ENCODE measurements at regions not wholly inside any gene's neighbourhood (a gene's known extent, or its start where the extent isn't known, plus 50 kb on each side); places are given as distances from the start of the nearest gene placed in this dataset.
"Not testable (repeated sequence)": the region's sequence is repeated elsewhere in the genome, so short reads cannot be mapped to it uniquely, and the experiment has no call there.

- DNase-seq: peak; percentile 59
Measured at GRCh38 chr12:95358111-95359083, 115.6 kb upstream of the METAP2 start.

GRCh38 chr12:95365912-95366311 is 108.0 kb upstream of the METAP2 start:
- DNase-seq: no peak

GRCh38 chr12:95368931-95369330 is 105.0 kb upstream of the METAP2 start:
- DNase-seq: no peak

DNA sequence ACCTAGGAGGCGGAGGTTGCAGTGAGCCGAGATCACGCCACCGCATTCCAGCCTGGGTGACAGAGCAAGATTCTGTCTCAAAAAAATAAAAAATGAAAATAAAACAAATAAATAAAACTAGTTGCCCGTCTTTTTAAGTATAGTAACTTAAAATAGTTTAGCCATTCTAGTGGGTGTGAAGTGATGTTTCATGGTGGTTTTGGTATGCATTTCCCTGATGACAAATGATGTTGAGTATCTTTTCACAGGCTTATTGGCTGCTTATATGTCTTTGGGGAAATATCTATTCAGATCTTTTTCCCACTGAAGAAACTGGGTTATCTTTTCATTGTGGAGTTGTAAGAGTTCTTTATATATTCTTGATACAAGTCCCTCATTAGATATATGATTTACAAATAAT is 102.4 kb upstream of the METAP2 start:
- DNase-seq: no peak

GRCh38 chr12:95379481-95379880 is 94.5 kb upstream of the METAP2 start:
- DNase-seq: not testable (repeated sequence)

DNA sequence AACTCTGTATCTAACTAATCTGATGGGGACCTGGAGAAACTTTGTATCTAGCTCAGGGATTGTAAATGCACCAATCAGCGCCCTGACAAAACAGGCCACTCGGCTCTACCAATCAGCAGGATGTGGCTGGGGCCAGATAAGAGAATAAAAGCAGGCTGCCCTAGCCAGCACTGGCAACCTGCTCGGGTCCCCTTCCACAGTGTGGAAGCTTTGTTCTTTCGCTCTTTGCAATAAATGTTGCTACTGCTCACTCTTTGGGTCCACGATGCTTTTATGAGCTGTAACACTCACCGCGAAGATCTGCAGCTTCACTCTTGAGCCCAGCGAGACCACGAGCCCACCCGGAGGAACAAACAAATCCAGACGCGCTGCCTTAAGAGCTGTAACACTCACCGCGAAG is 93.6 kb upstream of the METAP2 start:
- not testable (repeated sequence) for DNase-seq

DNA sequence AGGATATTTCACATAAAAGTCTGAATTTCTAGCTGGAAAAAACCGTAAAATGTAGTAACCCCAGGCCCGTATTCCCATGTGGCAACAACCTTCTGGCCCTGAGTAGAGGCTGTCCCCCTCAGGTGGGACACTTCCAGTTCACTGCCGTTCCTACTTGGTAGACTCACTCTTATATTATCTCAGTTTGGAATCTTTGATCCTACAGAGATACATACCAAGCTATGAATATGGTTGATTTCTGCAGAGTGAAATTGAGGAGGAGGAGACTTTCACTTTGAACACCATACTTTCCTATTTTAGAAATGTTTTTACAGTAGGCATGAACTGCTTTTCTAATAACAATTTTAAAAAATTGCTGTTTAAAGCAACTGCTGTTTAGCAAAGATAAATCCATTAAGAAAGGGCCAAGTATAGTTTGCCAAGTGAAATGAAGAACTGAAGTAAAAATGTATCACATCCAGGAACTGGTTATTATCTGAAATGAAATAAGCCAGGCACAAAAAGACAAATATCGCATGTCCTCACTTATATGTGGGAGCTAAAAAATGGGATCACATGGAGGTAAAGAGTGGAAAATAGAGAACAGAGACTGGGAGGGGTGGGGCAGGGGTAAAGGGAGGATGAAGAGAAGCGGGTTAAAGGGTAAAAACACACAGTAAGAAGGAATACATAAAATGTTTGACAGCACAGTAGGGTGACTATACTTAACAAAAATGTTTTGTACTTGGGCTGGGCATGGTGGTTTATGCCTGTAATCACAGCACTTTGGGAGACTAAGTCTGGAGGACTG is 92.8 kb upstream of the METAP2 start:
- no peak for DNase-seq

GRCh38 chr12:95383920-95384319 is 90.0 kb upstream of the METAP2 start:
- DNase-seq: not testable (repeated sequence)

- DNase-seq: no peak
Measured at GRCh38 chr12:95384785-95385184, 89.2 kb upstream of the METAP2 start.

GRCh38 chr12:95385246-95386035 is 88.5 kb upstream of the METAP2 start:
- DNase-seq: no peak

- DNase-seq: no peak
Measured at GRCh38 chr12:95386051-95386450, 87.9 kb upstream of the METAP2 start.

DNA sequence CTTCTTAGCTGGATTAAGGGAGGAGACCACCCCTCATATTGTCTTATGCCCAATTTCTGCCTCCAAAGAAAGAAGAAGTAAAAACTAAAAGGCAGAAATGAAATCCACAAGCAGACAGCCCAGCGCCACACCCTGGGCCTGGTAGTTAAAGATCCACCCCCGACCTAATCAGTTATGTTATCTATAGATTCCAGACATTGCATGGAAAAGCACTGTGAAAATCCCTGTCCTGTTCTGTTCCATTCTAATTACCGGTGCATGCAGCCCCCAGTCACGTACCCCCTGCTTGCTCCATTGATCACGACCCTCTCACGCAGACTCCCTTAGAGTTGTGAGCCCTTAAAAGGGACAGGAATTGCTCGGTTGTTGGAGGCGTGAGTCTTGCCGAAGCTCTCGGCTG is 85.7 kb upstream of the METAP2 start:
- not testable (repeated sequence) for DNase-seq

GRCh38 chr12:95390192-95390591 is 83.8 kb upstream of the METAP2 start:
- no peak for DNase-seq

- no peak for DNase-seq
Measured at GRCh38 chr12:95390932-95391331, 83.0 kb upstream of the METAP2 start.

GRCh38 chr12:95393191-95393790 is 80.7 kb upstream of the METAP2 start:
- no peak for DNase-seq

- no peak for DNase-seq
Measured at GRCh38 chr12:95395696-95396095, 78.3 kb upstream of the METAP2 start.

DNA sequence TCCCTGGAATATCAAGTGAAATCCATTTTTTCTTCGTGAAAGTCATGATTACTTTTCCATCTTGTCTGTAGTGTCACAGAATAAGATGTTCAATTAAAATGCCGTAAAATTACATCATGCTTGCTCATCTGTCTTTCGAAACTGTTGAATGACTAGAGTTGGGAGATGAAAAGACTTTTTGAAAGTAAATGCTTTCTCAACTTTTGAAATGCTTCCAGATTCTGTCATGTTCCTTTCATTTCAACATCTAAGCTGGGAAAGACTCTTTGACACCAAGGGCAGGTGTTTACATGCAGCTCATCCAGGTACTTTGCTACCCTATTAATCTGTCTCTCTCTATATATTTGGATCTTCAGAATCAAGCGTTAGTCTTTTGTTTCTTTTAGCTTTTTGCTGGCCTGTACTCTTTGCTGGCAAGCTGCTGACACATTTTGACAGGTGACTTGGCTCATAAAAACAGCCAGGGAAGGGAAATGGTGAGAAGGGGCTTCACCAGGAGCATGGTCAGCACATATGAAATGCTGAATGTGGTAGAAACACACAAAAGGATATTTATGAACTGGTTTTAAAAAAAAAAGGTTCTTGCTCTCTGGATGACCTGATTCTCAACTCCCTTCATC is 77.0 kb upstream of the METAP2 start:
- no peak for DNase-seq

GRCh38 chr12:95397571-95397970 is 76.4 kb upstream of the METAP2 start:
- no peak for DNase-seq

DNA sequence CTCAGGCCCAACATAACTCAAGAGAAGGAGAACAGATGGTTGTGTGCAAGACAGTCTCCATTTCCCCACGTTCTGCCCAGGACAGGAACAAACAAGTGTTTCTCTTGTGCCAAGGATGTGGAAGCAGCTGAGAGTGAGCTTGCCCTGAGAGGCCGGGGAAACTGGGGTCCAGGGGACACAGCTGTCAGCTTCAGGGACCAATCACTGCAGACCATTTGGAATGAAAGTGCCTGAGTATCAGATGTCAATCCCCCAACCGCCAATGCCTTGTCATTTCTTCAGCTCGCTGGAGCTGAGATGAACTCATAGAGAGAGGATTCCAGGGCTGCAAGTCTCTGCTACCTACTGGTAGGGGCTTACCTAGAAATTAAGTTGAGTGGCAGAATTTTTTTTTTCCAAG is 71.9 kb upstream of the METAP2 start:
- no peak for DNase-seq

DNA sequence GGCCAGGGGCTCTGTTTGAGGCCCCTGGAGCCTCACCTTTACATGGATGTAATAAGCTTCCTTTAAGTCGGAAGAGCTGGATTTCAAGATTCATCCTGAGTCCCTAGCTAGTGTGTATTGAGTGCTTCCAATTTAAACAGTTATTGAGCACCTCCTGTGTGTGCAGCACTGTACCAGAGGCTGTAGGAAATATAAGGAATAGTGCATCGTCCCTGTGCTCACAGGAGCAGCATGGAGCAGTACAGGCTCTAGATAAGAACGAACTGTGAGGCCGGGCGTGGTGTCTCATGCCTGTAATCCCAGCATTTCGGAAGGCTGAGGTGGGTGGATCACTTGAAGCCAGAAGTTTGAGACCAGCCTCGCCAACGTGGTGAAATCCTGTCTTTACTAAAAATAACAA is 65.8 kb upstream of the METAP2 start:
- DNase-seq: no peak

- no peak for DNase-seq
Measured at GRCh38 chr12:95411057-95411456, 62.9 kb upstream of the METAP2 start.

DNA sequence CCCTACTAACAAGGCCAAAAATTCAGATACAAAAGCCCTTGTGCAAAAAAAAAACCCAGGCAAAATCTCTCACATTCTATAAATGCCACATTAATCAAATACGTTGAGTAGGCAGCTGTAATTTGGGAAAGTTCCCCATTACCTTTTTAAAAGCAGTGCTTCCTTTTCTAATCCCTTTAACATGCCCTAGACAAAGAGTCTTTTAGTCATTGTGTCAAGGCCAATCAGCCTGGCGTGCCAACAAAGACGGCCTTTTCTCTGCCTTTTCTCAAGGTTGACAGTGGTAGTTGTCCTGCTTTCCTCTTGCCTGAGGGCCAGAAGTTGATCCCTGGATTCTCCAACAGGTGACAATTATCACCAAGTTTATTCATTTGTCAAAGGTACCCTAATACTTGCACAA is 62.5 kb upstream of the METAP2 start:
- DNase-seq: no peak

Measured in NCI-H1105 treated with DMSO at 0.1 percent for 48 hours (cell line).